ENCODE measurements at regions not wholly inside any gene's neighbourhood (a gene's known extent, or its start where the extent isn't known, plus 50 kb on each side); places are given as distances from the start of the nearest gene placed in this dataset.
"Not testable (repeated sequence)": the region's sequence is repeated elsewhere in the genome, so short reads cannot be mapped to it uniquely, and the experiment has no call there.

- peak in 1 of 2 donors; percentile 32 for TF ChIP-seq CTCF (IDR thresholded peaks at IDR 0.05; ENCODE audit: extremely low read depth in 1 of 2, insufficient read depth in 1 of 2, low read depth in 1 of 2, low read length in 2 of 2)
- not testable (repeated sequence) for TF ChIP-seq POLR2A (IDR thresholded peaks at IDR 0.05; ENCODE audit: low read depth, low read length); POLR2AphosphoS5 (IDR thresholded peaks at IDR 0.05; ENCODE audit: insufficient read depth, low read depth, low read length); FOS (IDR thresholded peaks at IDR 0.05; ENCODE audit: borderline replicate concordance, insufficient read depth, low read length); EZH2 (IDR thresholded peaks at IDR 0.05; ENCODE audit: borderline replicate concordance, low read depth, low read length, severe bottlenecking); GATA2 (IDR thresholded peaks at IDR 0.05; ENCODE audit: insufficient read depth, insufficient read length, low read depth, low read length); JUN (IDR thresholded peaks at IDR 0.05; ENCODE audit: borderline replicate concordance, insufficient read depth, insufficient read length, low read depth)
- TF ChIP-seq, protein P1, sequence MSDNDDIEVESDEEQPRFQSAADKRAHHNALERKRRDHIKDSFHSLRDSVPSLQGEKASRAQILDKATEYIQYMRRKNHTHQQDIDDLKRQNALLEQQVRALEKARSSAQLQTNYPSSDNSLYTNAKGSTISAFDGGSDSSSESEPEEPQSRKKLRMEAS (IDR thresholded peaks at IDR 0.05; ENCODE audit: insufficient read depth, insufficient read length): not testable (repeated sequence)
These were observed 51.8 kb upstream of the TGIF2LY start for GRCh38 chrY:3527040-3527439.

Measured in endothelial cell of umbilical vein (primary cell).